ENCODE measurements at regions not wholly inside any gene's neighbourhood (a gene's known extent, or its start where the extent isn't known, plus 50 kb on each side); places are given as distances from the start of the nearest gene placed in this dataset.
"Not testable (repeated sequence)": the region's sequence is repeated elsewhere in the genome, so short reads cannot be mapped to it uniquely, and the experiment has no call there.

DNA sequence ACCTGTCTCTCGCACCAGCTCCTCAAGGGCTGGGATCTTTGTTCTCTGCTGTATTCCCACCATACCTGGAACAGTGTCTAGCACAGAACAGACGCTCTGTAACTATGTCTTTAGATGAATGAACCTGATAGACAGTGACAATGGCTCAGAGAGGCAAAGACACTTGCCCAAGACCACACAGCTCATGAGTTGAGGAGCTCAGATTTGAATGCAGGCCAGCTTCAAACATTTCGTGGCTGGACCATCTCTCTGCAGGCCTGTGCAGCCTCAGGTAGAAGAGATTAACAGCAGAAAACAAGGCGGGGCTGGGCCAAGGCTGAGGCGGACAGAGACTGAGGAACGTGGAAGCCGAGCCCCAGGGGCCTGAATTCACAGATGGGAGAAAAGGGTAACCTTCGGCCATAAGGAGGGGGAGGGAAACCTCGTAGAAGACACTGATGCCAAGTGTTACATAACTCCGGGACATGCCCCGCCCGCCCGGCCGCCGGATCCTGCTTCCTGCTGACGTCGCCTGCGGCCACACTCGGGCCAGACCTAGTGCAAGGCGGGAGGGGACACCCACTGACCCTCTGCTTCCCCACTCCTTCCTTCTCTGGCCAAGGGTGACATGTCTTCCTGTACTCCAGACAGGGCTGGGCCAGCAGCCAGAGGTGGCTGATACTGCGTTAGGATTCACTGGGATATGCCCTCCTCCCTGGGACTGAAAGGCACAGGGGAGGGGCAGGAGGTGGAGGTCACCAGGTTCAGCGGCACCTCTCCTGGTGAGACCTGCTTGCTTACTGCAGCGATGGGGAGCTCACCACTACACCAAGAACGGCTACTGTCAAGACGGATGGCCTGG is 86.8 kb downstream of the RFLNA start:
- peak; percentile 86 for DNase-seq (ENCODE audit: low spot score)

DNA sequence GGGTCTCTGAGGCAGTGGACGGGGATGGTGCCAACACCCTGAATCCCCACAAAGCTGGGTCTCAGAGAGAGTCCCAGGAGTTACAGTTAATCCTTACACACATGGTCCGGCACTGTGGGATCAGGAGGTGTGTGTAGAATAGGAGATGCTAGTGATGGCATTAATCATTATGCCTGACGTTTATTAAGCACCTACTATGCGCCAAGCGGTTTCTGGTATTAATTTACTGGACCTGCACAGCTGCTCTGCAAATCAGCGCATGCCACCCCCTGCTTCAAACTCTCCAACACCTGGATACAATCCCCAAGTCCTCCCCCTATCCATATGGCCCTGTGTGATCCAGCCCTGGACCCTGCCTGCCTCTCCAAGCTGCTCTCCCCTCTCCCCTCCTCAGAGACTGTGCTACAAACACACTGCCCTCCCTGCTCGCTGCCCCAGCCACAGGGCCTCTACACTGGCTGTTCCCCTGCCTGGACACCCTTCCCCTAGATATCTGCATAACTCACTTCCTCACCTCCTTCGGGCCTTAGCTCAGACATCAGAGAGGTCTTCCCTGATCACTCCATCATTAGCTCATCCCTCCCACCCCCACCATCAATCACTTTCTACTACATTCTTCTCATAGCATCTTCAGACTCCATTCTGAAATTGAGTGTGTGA is 86.0 kb downstream of the RFLNA start:
- no peak for DNase-seq (ENCODE audit: low spot score)

DNA sequence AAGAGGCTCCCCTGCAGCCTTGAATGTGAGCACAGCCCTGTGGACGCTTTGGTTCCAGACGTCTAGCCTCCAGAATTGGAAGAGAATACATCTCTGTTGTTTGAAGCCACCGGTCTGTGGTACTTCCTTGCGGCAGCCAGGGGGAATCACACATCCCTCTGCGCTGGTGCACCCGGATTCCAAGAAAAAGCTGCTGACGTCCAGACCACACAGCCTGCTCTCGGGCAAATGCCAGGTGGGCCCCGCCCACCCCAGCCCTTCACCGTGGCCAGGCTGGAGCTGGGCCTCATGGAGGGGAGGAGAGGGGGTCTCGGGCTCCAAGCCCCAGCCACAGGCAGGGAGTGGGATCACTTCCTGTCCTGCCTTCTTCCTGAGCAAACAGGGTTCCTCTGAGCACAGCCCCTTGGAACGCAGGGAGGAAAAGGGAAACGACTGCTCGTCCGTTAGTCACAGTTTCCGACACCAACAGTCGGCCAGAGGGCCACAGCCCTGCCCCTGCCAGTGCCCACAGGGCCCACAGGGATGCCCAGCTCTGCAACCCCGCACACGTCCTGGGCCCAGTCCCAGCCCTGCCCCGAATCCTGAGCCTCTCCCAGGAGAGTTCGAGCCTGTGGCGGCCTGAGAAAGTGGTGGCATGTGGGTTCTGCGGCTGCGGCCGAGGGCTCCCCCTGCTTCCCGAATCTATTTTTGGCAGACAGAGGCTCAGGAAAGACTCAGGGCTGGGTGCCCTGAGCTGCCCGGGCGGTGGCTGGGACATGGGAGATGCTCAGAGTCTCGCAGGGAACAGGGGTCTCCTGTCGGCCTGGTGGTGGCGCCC is 85.3 kb downstream of the RFLNA start:
- DNase-seq (ENCODE audit: low spot score) = peak; percentile 87

DNA sequence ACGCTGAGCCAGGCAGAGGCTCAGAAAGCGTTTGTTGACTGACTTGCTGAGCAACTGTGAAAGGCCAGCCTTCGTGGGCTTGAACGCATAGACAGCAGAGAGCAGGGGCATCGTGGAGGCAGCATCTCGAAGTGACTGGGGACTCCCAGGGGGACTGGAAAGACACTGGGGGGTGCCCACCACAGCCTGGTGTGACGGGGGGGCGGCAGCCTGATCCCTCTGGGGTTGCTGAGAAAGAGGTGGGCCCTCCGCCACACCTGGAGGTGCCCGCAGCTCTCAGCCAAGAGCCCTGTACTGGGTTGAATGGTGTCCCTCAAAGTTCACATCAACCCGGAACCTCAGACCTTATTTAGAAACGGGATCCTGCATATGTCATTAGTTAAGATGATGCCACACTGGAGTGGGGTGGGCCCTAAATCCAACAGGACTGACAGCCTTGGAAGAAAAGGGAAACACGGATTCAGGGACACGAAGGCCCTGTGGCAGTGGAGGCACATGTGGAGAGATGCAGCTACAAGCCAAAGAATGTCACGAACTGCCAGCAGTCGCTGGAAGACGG is 84.6 kb downstream of the RFLNA start:
- DNase-seq (ENCODE audit: low spot score) = no peak

DNA sequence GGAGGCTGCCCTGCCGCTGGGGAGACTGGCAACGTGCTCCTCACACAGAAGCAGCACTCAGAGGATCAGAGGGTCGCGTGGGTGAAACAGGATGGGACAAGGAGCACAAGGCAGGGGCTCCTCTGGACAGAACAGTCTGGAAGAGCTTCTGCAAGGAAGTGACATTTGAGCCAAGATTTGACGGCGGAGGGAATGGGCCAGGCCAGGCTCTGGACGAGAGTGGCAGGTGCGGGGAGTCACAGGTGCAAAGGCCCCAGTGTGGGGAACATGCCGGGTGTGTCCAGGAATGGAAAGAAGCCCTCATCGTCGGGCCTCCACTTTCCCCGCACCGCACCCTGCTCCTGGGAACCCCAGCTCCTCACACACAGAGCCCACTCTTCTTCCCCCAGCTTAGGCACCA is 84.0 kb downstream of the RFLNA start:
- no peak for DNase-seq (ENCODE audit: low spot score)

DNA sequence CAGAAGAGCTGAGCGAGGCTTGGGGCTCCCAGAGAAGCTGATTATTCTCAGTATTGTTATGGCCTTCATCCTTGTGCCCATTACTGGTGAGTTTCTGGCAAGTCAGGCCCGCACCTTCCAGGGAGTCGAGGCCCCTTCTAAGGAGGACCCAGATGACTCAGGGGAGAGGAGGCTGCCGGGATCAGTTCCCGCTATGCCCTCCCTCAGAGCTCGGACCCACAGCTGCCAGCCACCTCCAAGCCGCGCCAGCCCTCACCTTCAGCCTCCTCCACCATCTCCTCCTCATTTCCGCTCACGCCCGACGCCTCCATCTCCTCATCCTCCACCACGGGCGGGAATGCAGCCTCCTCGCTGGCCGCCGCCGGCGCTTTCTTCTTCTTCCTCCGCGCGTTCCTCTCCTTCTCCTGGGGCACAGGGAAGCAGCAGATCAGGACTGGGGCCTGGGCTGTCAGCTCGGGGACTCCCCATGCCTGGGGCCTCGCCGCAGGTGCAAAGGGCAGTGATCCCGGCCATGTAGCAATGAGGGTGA is 83.2 kb downstream of the RFLNA start:
- DNase-seq (ENCODE audit: low spot score) = no peak

DNA sequence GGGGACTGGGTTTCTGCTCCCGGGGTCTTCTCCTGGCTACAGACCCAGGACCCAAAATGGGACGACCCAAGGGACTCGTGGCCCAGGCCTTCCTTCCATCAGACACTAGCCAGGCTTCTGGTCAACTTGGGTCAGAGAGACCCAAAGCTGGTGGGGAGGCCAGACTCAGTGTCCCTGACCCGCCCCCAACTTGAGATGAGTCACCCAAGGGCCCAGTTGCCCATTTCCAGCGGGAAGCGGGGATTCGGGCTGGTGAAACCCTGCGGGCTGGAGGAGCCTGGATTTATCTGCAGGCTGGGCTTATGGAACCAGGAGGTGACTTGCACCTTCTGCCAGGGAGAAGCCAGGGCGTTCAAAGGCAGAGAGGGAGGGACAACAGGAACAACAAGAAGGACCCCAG is 81.5 kb downstream of the RFLNA start:
- DNase-seq (ENCODE audit: low spot score) = no peak

DNA sequence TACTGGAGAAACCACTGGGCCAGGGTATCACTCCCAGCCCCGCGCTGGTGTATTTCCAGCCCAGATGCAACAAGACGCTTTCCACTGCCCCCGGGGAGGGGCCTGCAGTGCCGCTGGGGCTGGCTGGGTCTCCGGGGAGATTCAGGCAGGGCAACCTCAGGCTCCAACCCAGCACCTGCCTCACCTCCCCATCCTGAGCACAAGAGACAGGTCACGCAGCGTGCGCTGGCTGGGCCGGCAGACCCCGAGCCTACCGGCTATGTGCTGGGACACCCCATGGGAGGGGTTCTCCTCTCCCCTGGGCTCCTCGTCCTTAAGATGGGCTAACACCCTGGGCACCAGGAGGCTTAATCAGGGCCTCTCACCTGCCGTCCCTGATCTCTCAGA is 80.9 kb downstream of the RFLNA start:
- DNase-seq (ENCODE audit: low spot score) = no peak

DNA sequence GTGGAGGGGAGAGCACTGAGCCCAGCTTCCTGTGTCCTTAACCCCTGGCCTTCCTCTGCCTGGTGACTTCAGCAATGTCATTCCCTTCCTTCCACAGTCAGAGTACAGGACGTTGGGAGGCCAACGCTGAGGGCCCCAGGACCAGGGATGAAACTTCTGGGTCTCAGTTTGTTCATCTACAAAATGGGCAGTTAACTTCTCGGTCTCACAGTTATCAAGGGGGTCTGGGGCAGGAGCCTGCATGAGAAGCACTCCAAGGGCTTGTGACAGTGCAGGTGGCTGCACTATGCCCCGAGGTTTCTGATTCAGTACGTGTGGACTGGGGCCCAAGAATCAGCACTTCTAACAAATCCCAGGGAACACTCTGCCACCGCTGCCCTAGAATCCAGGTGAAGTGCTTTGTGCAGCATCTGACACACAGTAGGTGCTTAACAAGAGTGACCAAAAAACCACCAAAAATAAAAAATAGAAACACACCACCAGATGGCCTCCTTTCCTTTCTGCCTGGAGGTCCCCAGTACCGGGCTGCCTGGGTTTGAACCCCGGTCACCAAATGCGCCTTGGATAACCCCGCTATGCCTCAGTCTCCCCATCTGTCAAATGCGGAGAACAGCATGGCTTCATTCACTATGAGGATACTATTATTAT is 80.4 kb downstream of the RFLNA start:
- DNase-seq (ENCODE audit: low spot score) = no peak

DNA sequence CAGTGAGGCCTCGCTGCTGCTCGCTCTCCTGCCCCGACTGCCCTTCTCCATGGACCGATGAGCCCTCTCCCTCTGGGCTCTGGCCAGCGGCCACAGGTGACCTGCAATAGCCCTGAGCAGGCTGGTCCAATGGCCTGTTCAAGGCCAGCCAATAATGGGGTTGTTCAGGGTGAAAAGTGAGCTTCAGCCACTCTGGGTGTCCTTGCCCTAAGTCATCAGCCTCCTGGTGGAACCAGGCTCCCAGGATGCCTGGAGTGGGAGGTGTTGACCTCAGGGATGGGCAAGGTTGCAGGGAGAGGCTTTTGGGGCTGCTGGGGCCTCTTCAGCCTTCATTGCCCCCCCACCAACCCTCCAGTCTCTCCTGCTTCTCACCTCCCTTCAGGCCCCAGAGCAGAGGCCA is 79.7 kb downstream of the RFLNA start:
- DNase-seq (ENCODE audit: low spot score) = no peak

DNA sequence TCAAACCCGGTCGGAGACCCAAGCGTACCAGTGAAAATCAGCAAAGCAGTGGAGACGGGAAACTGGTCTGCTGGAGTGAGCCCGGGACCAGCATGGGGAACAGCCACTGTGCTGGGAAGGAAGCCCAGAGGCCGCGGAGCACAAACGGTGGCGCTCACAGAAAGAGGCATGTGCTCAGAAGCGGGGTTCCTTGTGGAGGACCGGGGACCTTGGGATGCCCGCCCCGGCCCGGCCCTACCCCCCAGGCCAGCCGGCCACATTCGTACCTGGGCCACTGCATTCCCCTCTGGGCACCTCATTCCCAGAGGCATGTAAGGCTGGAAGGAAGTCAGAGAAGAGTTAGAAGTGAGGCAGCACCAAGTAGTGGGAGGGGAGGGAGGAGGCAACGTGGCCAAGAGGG is 79.3 kb downstream of the RFLNA start:
- DNase-seq (ENCODE audit: low spot score) = no peak

DNA sequence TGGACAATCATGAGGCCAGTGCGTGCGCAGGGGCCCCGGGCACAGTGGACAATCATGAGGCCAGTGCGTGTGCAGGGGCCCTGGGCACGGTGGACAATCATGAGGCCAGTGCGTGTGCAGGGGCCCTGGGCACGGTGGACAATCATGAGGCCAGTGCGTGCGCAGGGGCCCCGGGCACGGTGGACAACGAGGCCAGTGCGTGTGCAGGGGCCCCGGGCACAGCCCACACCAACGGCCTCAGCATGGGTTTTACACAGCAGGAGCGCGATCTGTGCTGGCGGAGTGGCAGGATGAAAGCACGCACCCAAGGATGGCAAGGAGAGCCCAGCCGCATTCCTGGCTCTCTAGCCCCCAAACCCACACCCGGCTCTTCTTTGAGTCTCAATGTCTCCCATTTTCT is 78.8 kb downstream of the RFLNA start:
- DNase-seq (ENCODE audit: low spot score) = not testable (repeated sequence)

DNA sequence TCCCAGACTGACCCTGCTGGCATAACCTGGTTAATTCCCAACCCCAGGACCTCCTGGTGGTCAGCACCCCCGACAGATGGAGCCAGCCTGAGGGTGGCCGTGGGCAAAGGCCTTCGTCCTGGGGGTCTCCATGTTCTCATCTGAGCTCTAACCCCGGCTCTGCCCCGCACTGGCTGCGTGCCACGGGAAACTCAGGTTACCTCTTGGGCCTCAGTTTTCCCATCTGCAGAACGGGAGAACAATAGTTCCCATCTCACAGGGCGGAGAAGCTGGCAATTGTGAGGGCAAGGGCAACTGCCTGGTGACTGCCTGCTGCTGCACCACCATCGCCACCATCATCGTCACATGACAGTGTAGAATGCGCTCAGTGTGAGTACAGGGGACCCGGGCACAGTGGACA is 77.9 kb downstream of the RFLNA start:
- no peak for DNase-seq (ENCODE audit: low spot score)

DNA sequence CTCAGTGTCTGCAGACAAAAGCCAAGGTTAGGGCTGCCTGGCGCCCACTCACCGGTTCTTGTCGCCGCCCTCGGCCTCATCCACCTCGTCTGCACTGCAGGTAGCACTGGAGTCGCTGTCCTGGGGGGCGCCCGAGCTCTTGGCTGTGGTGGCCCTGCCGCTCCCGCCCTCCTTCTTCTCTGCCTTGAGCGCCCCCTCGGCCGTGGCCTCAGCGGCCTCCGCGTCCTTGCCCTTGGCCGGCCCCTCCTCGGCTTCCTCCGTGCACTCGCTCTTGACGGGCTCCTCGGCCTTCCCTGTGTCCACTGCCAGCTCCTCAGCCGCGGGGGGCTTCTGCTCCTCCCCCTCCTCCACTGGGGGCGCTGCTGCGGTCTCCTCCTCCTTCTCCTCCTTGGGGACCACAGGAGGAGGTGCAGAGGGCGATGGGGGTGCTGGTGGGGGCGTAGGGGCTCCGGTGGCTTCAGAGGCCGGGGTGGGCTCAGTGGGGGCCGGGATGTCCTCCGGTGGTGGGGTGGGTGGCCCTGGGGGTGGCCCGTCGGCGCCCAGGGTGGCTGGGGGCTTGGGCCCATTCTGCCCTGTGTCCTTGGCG is 77.2 kb downstream of the RFLNA start:
- DNase-seq (ENCODE audit: low spot score) = no peak

DNA sequence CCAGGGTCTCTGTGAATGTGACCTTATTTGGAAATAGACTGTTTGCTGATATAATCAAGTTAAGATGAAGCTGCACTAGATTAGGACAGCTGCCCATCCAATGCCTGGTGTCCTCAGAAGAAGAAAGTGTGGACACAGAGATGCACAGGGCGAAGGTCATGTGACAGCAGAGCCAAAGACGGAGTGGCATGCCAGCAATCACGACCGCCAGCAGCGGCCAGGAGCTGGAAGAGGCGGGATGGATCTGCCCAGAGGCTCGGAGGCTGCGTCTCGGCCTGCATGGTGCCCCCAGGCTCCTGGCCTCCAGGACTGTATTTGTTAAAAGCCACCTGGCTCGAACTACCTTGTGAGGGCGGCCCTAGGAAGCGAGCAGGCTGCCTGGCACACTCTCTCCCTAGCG is 76.5 kb downstream of the RFLNA start:
- no peak for DNase-seq (ENCODE audit: low spot score)

DNA sequence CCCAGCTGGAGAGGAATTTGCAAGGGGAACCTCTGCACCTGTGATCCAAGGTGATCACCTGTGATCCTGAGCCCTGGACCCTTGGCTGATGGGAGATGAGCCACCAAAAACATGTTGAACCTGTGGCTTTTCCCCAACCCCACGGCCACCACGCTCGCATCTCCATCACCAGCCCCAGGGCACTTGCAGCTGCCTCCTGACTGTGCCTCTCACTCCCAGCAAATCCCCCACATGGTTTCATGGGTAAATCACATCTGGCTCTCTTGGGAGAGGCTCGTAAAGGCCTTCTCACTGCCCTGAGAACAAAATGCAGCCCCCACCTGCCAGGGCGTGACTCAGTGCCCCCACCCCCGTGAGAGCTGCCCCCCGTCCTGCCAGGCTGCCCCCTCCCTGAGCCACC is 76.0 kb downstream of the RFLNA start:
- DNase-seq (ENCODE audit: low spot score) = no peak

DNA sequence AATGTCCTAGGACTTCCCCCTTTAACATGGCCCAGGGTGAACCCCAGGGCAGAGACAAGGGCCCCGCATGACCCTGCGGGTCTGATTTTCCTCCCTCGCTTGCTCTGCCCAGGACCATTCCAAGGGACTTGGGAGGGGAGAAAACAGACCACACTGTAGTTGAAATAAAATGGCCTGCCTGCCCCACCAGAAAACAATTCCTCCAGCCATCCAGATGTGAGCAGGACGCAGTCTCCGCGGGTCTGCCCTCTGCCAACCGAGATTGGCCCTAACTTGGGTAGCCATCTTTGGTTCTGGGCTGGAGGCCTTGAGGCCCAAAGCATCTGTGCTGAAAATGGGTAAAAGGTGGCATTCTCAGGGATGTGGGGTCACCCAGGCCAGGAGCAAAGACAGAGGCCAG is 75.5 kb downstream of the RFLNA start:
- no peak for DNase-seq (ENCODE audit: low spot score)

DNA sequence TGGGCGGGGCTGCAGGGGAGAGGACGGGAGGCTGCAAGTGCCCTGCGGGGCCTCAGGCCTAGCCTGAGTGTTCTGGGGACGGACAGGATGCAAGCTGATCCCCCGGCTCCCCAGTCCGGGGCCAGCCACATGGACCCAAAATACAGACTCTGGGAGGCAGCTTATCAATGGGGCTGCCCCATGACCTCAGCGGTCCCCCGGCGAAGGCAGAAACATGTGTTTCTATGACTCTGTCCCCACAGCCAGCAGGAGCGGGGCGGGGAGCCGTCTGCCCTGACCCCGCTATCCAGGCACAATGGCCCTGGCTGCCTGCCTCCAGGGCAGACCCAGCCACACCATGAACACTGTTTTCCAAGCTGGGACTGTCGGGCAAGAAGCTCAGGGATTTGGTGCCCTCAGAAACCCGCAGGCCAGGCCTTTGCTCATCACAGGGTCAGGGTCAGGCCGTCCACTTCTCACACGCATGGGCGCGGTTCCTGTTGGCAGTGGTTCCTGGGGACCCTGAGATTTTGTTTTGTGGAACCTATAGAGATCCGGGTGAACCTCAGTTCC is 75.0 kb downstream of the RFLNA start:
- no peak for DNase-seq (ENCODE audit: low spot score)

DNA sequence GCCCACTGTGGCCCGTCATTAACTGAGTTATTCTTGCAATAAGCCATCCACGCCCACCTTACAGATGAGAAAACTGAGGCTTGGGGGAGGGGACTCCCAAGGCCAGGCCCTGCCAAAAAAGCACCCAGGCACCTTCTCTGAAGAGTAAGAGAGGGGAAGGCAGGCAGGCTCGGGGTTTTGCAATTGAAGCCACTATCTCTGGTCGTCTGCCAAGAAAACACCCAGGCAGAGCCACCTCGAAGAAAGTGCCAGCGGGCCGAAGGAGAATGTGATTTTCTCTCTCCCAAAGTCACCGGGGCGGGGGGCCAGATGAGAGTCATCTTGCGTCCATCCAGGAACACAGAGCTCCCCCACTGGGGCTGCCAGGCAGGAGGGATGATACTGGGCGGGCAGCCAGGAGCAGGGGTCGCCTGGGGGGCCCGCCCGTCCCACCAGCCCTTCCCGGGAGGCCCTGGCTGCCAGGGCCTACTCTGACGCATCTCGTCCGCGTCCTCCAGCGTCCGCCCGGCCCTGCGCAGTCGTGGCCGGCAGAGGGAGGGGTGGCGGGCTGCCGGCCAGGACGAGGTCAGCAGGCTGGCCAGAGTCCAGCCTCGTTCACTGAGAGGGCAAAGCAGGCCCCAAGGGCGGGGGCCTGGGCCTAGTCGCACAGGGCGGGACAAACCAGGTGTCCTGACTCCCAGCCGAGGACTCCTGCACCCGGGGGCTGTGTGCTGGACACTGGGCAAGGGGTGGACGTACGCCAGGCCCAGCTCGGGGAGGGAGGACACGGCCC is 74.3 kb downstream of the RFLNA start:
- peak; percentile 95 for DNase-seq (ENCODE audit: low spot score)

DNA sequence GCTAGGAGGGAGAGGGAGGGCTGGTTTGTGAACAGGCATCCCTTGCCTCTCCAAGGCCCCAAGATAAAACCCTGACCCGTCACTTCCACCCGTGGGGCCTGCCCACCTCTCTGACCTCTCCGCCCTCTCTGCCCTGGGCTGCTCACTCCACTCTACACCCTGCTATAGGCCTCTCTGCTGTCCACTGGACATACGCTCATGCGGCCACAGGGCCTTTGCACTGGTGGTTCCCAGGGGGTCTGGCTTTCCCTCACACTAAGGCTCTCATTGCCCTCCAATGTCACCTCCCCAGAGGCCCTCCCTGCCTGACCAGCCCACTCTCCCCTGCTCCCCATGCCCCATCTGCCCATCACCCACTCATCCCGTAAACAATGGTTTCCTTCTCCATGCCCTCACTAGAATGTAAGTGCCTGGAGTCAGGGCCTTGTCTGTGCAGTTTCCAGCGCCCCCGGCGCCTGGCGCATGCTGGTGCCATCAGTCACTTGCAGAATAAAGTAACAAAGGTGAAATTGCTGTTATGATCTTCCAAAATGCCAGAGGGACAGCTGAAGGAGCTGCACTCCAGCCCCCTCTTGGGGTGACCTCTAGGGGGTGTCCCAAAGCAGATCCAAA is 73.6 kb downstream of the RFLNA start:
- no peak for DNase-seq (ENCODE audit: low spot score)

Measured in AG20443 (cell line).